KG1 (cell line): ENCODE measurements at regions not wholly inside any gene's neighbourhood (a gene's known extent, or its start where the extent isn't known, plus 50 kb on each side); places are given as distances from the start of the nearest gene placed in this dataset.

Source experiments
- DNase-seq: peaks from one replicate; lab custom pipeline; 2025; lab: John Stamatoyannopoulos, UW

DNA sequence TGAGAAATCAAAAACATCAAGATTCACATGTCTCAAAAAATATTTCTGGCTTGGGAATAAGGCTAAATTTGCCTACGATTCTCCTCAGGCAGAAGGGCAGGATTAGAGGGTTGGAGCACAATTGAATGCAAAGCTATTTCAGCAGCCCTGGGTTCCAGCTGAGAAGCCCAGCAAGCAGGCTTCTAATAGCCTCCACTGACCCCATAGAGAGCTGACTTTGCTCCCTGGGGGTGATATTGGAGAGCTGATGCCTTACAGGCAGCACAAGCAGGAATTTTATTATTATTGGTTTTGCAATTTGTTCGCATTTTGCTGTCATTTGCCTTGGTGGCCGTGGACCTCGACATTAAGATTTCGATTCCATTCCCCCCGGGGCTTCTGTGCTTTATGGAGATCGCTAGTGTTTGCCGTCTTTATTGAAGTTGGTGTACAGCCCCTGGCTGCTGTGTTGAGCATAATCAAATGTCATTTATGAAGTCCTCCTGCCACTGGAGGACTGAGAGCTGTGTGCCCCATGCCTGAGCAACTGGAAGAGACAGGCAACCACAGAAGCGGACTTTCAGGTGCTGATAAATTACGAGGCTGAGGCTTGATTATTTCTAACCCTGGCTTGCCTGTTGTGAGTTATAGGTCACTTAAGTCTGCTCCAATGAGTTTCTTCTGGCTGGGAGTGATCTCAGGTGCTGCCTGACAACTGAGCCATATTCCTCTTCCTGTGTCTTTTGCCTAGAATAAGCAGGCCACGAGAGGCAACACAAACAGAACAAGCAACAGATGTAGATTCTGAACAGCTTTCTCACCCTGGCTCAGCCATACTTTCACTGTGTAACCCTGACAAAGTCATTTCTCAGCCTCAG lies 518.4 kb upstream of the CAMK1G start:
- no peak for DNase-seq

GRCh38 chr1:209072481-209072880 lies 511.0 kb upstream of the CAMK1G start:
- no peak for DNase-seq

DNA sequence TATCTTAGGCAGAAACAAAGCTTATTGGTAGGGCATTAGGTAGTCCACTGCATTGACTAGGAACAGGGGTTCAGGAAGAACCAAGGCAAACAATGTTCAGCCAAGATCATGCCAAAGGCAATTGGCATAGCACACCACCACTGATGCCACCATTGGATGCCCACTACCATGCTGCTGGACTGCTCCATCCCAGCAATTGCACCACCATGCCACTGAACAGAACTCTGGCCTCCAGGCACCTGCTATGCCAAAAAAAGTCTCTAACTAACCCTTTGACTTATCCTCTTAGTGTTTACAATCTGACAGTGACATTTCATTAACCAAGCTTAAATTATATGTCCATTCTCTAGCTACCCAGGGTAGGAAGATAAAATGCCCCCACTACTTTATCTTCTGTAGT lies 509.6 kb upstream of the CAMK1G start:
- DNase-seq, result no peak

GRCh38 chr1:209074575-209075250 lies 508.8 kb upstream of the CAMK1G start:
- no peak for DNase-seq

GRCh38 chr1:209076688-209077087 lies 506.8 kb upstream of the CAMK1G start:
- no peak for DNase-seq

DNA sequence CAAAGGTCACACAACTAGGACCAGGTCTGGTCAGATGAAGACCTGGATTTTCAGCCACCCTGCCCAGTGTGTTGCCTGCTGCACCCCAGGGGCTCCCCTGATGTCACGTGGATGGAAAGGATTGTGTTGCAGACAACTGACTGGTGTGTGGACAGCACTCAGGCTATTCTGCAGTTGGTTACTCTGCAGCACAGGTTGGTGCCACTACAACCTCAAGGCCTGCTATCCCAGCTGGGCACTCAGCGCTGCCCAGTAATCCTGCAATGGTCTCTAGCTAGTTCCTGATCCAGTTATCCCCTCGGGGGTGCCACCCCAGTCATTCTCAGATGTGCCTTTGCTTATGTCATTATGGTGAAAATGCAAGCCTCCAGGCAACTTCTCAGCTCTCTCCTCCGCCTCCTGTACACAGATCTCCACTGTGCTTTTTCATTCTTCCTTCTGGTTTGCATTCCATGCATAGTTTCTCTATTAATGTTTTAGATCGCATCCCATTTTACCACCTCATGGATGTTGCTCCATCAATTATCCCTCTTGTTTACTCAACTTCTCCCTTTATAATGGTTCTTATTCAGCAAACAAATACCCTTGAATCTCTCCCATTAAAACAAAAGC lies 503.2 kb upstream of the CAMK1G start:
- DNase-seq, result no peak

- no peak for DNase-seq
Measured at GRCh38 chr1:209086486-209087192, 496.9 kb upstream of the CAMK1G start.

DNA sequence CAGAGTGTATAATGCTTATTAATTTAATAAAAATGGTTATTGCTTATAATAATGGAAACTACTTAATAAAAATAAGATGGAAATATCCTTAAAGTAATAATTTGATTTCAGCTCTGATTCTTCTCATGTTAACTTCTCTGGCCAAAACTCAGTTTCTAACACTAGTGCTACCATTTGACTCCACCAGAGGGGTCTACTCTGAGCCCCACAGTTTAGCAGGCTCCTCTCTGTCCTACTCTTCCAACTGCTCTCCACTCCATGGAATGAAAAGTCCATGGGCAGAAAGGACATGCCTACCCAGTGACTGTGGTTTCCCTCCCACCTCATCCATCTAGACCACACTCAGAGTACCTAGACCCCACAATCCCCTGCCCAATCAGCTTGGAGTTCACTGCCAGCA lies 489.1 kb upstream of the CAMK1G start:
- DNase-seq, result no peak

GRCh38 chr1:209095627-209096595 lies 487.6 kb upstream of the CAMK1G start:
- DNase-seq, result no peak

DNA sequence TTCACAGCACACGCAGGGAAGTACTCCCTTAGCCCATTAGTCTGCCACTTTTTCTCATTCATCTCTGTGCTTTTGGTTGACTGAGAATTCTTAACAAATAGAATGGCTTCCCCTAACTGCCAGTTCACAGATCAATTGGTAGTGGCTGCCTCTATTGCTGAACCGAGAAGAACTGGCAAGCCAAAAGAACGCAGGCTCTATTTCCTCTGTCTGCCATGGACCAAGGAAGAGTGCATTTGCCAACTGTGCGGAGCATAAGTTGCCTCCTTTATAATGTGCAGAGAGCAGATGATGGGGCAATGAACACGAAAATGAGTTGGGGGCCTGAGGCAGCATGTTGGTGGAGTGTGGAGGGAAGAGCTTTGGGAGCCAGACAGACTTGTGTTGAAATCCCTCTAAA lies 483.1 kb upstream of the CAMK1G start:
- no peak for DNase-seq

DNA sequence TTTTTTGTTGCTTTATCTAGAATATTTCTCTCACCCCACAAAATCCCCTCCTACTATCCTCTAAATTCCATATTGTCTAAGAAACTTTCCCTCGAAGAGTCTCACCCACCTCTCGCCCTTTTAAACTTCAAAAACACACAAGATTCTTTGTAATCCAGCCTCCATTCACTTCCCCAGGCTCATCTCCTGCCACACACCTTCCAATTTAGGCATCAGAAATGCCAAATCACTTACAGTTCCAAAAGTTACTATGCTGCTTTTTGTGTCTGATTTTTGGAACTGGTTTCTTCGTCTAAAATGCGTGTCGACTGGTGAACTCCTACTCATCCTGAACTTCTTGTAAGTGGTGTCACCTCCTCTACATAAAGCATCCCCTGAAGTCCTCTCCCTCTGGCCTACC lies 482.4 kb upstream of the CAMK1G start:
- DNase-seq, result no peak

- no peak for DNase-seq
Measured at GRCh38 chr1:209102120-209102519, 481.4 kb upstream of the CAMK1G start.

DNA sequence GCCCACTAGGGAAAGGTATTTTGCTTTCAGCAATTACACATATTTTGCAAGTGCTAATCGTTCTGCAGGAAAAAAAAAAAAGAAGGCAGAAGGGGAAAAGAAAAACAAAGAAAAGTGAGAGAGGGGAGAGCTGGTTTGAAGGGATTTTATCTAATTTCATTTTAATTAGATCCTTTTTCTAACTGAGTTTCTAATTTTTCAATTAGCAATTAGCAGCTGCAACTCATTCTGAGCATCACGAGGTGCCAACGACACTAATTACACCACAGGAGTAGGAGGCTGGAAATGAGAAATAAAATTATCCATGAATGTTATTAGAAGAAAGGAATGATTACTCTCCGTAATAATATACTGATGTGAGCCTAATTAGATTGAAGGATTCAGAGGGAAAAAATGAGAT lies 481.0 kb upstream of the CAMK1G start:
- DNase-seq, result no peak

DNA sequence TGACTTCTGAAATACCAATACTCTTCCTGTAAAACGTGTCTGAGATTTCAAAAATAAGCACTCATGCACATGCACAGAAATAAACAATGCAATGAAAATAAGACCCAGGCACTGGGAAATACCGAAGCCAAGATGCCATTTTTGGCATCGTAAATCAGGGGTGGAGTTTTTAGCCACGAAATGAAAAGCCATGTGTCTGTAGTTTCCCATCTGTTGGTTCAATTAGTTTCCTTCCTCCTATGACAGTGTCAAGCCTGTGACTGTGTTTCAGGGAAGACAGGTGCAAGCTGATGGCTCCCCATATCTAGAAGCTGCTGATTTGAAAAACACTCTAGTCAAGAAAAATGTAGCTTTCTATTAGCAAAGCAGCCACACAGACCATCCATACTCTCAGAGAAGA lies 480.4 kb upstream of the CAMK1G start:
- DNase-seq, result no peak

DNA sequence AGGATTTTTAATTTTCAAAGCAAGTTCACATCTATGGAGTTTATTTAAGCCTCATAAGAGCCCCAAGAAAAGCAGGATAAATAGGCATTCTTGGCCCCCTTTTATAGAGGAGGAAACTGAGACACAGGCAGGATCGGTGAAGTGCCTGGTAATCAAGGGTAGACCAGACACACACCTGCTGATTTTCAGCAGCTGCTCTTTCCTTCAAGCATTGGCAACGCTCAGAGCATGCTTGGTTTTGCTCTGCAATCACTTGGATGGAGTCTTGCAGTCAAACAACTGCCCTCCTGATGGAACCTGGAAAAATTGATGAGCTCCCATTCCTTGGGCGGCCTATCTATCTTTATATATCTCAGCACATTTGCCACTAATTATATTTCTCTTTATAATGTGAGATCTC lies 478.9 kb upstream of the CAMK1G start:
- DNase-seq, result no peak

GRCh38 chr1:209105701-209106100 lies 477.8 kb upstream of the CAMK1G start:
- DNase-seq, result no peak

DNA sequence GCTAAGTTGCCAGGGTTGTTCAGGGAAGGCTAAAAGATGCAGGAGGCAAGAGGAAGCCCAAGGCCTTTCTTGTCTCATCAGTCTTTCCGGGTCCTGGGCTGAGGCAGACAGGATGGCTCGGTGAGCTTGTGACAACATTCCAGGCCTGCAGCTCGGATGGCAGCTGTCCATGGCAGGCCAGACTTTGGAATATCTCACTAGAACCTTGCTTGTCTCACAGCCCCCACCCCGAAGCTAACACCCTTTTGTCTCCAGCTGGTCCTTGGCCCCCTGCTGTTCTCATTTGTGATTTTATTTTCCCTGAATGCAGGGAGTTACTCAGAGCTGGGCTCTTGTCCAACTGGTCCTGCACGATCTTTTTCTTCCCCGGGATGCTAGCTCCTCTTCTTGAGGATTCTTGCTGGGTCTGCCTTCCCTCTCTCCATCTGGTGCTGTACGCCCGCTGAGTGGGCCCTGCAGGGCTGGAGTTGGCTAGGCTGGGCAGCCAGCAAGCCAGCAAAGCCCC lies 477.2 kb upstream of the CAMK1G start:
- DNase-seq, result no peak

GRCh38 chr1:209106861-209107260 lies 476.7 kb upstream of the CAMK1G start:
- no peak for DNase-seq

GRCh38 chr1:209107535-209107934 lies 476.0 kb upstream of the CAMK1G start:
- no peak for DNase-seq

DNA sequence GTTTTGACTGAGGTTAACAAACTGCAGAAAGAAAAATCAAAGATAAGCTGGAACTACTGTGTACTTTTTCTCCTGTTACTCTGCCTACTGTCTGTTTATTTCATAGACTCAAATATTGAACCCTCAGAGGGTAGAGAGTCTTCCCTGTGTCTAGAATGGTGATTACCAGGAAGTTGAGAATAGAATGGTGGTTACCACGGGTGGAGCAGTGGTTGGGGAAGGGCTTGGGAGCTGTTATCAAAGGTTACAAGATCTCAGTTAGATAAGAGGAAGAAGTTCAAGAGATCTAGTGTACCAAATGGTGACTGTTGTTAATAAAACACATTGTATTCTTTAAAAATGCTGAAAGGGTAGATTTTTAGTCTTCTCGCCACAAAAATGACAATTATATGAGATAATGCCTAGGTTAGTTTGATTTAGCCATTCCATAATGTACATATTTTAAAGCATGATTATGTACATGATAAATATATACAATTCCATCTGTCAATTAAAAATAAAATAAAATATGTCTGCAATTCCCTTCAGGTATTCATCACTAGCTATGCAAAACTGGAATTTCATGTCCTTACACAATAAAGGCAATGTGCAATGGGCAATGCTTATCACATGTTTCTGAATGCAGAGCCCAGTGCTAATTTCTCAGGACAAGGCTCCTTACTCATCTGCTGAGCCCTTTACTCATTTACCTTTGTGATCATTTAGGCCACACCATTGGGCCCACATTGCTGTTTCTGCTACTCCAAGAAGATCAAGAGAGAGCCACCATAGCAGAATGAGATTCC lies 474.3 kb upstream of the CAMK1G start:
- no peak for DNase-seq
